ENCODE measurements at regions not wholly inside any gene's neighbourhood (a gene's known extent, or its start where the extent isn't known, plus 50 kb on each side); places are given as distances from the start of the nearest gene placed in this dataset.

DNA sequence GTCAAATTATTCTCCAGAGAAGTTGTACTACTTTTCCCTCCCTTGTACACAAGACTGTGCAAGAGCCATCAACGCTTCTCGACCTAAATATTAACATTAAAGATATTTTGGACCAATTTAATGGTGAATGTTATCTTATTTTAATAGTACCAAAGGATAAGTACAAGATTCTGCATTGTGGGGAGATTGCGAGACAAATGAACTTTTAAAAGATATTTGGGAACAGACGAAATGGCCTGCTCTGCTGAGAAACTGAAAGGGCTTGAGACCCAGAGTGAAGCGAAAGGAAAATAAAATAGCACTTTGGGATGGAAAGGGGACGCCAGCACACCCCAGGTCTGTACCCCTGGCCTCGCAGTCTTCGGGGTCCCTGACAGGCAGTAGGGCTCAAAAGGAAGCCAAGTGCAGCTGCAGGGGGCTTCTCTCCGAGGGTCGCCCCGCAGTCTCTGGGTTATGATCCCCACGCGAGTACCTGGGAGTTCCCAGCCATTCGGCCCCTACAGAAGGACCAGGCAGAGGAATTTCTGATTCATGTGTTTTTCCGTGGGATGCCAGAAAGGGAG, 97.6 kb upstream of the VGLL3 start:
- Mint-ChIP-seq H3K27ac (no peak overlapping the region), H3K36me3 (ENCODE audit: low read depth) (no peaks in the 10 kb centered on the region), H3K4me1 (peaks cover 3% of the 10 kb centered on the region), H3K4me3 (peak overlapping the region; percentile 46), H3K27me3 (peaks cover 22% of the 10 kb centered on the region)
- DNase-seq = no peak
- ATAC-seq = no peak
- H3K9me3 ChIP-seq (ENCODE audit: control insufficient read depth, low read length, poor library complexity, severe bottlenecking) = no peaks in the 10 kb centered on the region

DNA sequence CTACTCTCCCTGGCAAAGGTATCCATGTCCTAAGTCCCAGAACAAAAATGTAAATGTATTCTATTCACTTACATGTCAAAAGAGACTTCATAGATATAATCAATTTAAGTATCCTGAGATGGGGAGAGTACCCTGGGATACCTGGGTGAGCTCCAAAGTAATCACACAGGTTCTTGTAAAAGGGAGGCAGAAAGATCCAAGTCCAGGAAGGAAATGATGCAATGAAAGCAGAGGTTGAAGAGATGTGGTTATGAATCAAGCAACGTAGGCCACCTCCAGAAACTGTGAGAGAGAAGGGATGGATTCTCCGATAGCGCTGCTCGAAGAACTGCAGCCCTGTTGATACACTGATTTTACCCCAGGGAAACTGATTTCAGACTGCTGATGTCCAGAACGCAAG, 93.9 kb upstream of the VGLL3 start:
- ATAC-seq (no peak), DNase-seq (no peak)
- Mint-ChIP-seq H3K27ac (no peak overlapping the region), H3K4me1 (peaks cover 3% of the 10 kb centered on the region), H3K36me3 (ENCODE audit: low read depth) (no peaks in the 10 kb centered on the region), H3K4me3 (no peak overlapping the region), H3K27me3 (peaks cover 18% of the 10 kb centered on the region)
- no peaks in the 10 kb centered on the region for H3K9me3 ChIP-seq (ENCODE audit: control insufficient read depth, low read length, poor library complexity, severe bottlenecking)

DNA sequence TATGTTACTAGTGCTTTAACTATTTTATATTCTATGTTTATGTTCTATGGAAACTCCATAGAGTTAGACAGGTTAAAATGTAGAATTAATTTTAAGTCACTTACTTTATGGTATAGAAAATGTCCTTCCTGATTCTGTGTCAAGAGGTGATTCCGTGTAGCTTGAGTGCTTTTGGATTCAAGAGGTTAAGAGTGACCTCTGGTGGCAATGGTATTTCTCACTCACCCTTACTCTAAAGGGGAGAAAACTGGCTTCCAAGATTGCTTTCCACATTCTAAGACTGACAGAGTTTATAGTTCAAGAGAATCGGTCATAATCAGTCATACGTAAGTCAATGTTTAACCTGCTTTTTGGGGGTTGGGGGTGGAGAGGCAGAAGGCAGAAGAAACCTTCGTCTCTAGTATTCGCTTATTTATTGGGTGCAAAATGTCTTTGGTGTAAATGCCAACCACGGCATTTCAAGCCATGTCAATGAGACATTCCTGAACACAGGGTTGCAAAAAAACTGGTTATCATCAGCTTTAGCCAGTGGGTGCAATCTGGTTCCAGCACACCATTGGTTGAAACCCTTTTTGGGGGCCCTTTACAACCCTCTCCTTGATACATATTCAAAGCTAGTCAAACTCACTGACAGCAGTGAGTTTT, 92.0 kb upstream of the VGLL3 start:
- no peak for DNase-seq
- H3K36me3 Mint-ChIP-seq (ENCODE audit: low read depth) = no peaks in the 10 kb centered on the region
- H3K9me3 ChIP-seq (ENCODE audit: control insufficient read depth, low read length, poor library complexity, severe bottlenecking) = no peaks in the 10 kb centered on the region
- no peak overlapping the region for H3K4me3 Mint-ChIP-seq
- no peak overlapping the region for H3K27ac Mint-ChIP-seq
- H3K27me3 Mint-ChIP-seq = no peaks in the 10 kb centered on the region
- peaks cover 3% of the 10 kb centered on the region for H3K4me1 Mint-ChIP-seq
- no peak for ATAC-seq

- DNase-seq (no peak), ATAC-seq (no peak)
- no peaks in the 10 kb centered on the region for H3K9me3 ChIP-seq (ENCODE audit: control insufficient read depth, low read length, poor library complexity, severe bottlenecking)
- H3K36me3 Mint-ChIP-seq (ENCODE audit: low read depth) = no peaks in the 10 kb centered on the region
- no peaks in the 10 kb centered on the region for H3K4me1 Mint-ChIP-seq
- H3K27ac Mint-ChIP-seq = no peak overlapping the region
- no peak overlapping the region for H3K4me3 Mint-ChIP-seq
- peaks cover 5% of the 10 kb centered on the region for H3K27me3 Mint-ChIP-seq
Observed at GRCh38 chr3:87077355-87077754, 86.4 kb upstream of the VGLL3 start.

DNA sequence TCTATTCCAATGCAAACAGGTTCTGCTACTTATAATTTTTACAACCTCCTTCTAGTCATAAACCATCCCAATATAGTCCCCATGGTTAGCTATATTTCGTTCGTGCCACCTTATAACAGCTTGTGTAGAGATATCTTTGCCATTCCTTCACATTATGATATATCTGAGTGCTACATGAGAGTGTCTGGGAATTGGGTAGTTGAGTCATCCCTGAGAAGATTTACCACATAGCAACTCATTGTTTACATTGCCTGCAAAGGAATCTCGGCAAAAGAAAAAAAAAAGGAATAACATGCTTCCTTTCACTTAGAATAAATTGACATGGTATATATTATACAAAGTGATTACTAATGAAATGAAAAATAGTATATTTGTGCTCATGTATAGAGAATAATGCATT, 86.0 kb upstream of the VGLL3 start:
- no peak for DNase-seq
- Mint-ChIP-seq H3K27me3 (peaks cover 5% of the 10 kb centered on the region), H3K4me1 (no peaks in the 10 kb centered on the region), H3K4me3 (no peak overlapping the region), H3K36me3 (ENCODE audit: low read depth) (no peaks in the 10 kb centered on the region), H3K27ac (no peak overlapping the region)
- no peak for ATAC-seq
- no peaks in the 10 kb centered on the region for H3K9me3 ChIP-seq (ENCODE audit: control insufficient read depth, low read length, poor library complexity, severe bottlenecking)

GRCh38 chr3:87073496-87074145, 82.7 kb upstream of the VGLL3 start:
- H3K9me3 ChIP-seq (ENCODE audit: control insufficient read depth, low read length, poor library complexity, severe bottlenecking) = no peaks in the 10 kb centered on the region
- ATAC-seq (no peak), DNase-seq (no peak)
- no peaks in the 10 kb centered on the region for H3K4me1 Mint-ChIP-seq
- peaks cover 5% of the 10 kb centered on the region for H3K27me3 Mint-ChIP-seq
- no peaks in the 10 kb centered on the region for H3K36me3 Mint-ChIP-seq (ENCODE audit: low read depth)
- H3K27ac Mint-ChIP-seq = no peak overlapping the region
- no peak overlapping the region for H3K4me3 Mint-ChIP-seq

GRCh38 chr3:87072446-87072845, 81.5 kb upstream of the VGLL3 start:
- Mint-ChIP-seq H3K27me3 (peaks cover 5% of the 10 kb centered on the region), H3K4me1 (no peaks in the 10 kb centered on the region), H3K4me3 (no peak overlapping the region), H3K27ac (no peak overlapping the region), H3K36me3 (ENCODE audit: low read depth) (no peaks in the 10 kb centered on the region)
- DNase-seq = no peak
- ATAC-seq = no peak
- no peaks in the 10 kb centered on the region for H3K9me3 ChIP-seq (ENCODE audit: control insufficient read depth, low read length, poor library complexity, severe bottlenecking)

DNA sequence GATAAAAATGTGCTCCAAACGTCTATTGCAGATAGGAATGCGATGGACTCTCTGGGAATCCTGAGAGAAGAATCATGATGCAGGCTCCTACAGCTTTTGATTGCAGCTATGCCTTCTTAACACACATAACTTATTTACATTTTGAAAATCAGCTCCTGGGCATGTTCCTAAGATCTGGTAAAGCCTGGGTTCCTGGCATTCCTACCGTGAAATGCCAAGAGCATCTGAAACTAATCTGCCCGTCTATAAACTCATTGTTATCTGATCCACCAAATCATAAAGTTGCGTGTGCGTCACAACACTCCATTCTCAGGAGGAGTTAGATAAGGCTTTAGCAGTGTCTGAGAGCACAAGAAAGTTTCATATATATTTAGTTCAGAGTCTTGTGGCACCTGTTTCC, 79.0 kb upstream of the VGLL3 start:
- H3K27ac Mint-ChIP-seq = no peak overlapping the region
- no peaks in the 10 kb centered on the region for H3K36me3 Mint-ChIP-seq (ENCODE audit: low read depth)
- no peak for ATAC-seq
- no peak overlapping the region for H3K4me3 Mint-ChIP-seq
- no peak for DNase-seq
- H3K4me1 Mint-ChIP-seq = no peaks in the 10 kb centered on the region
- H3K9me3 ChIP-seq (ENCODE audit: control insufficient read depth, low read length, poor library complexity, severe bottlenecking) = no peaks in the 10 kb centered on the region
- no peaks in the 10 kb centered on the region for H3K27me3 Mint-ChIP-seq

DNA sequence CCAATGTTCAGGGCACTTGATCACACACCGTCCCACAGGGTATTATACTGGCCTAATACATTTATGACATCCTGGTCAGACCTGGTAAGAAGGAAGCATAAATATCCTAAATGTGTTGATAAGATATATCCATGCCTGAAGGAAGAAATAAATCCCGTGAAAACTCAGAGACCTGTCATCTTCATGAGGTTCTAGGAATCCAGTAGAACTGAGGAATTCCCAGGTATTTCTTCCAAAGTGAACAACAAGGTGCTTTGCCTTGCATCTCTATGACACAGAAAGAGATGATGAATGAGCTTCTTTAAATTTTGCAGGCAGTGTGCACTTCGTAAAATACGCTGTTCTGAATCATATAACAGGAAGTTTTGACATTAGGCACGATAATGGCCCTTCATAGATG, 78.1 kb upstream of the VGLL3 start:
- no peak for DNase-seq
- no peaks in the 10 kb centered on the region for H3K36me3 Mint-ChIP-seq (ENCODE audit: low read depth)
- H3K4me3 Mint-ChIP-seq = no peak overlapping the region
- no peaks in the 10 kb centered on the region for H3K4me1 Mint-ChIP-seq
- no peak for ATAC-seq
- no peaks in the 10 kb centered on the region for H3K9me3 ChIP-seq (ENCODE audit: control insufficient read depth, low read length, poor library complexity, severe bottlenecking)
- H3K27me3 Mint-ChIP-seq = no peaks in the 10 kb centered on the region
- H3K27ac Mint-ChIP-seq = no peak overlapping the region

DNA sequence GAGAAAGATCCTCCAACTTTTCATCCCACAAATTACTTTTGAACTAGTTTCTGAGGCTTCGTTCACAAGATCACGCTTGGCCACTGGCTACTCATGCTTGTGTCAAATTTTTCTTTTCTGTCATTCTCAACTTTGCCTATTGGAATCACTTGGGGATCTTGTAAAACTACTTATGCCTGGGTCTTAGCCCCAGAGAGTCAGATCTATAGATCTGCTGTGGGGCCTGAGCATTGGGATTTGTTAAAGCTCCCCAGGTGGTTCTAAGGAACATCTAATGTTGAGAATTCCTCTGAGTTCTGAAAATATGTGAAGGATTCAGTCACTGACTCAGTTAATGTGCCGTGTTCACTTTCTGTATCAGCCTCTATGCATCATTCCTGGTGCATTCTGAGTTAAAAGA, 71.7 kb upstream of the VGLL3 start:
- H3K36me3 Mint-ChIP-seq (ENCODE audit: low read depth) = no peaks in the 10 kb centered on the region
- no peak overlapping the region for H3K4me3 Mint-ChIP-seq
- H3K9me3 ChIP-seq (ENCODE audit: control insufficient read depth, low read length, poor library complexity, severe bottlenecking) = no peaks in the 10 kb centered on the region
- ATAC-seq = no peak
- no peak for DNase-seq
- no peak overlapping the region for H3K27ac Mint-ChIP-seq
- no peaks in the 10 kb centered on the region for H3K27me3 Mint-ChIP-seq
- no peaks in the 10 kb centered on the region for H3K4me1 Mint-ChIP-seq

GRCh38 chr3:87057474-87057873, 66.5 kb upstream of the VGLL3 start:
- no peak for DNase-seq
- H3K9me3 ChIP-seq (ENCODE audit: control insufficient read depth, low read length, poor library complexity, severe bottlenecking) = no peaks in the 10 kb centered on the region
- Mint-ChIP-seq H3K4me1 (no peaks in the 10 kb centered on the region), H3K36me3 (ENCODE audit: low read depth) (no peaks in the 10 kb centered on the region), H3K27ac (no peak overlapping the region), H3K4me3 (no peak overlapping the region), H3K27me3 (no peaks in the 10 kb centered on the region)
- ATAC-seq = no peak

GRCh38 chr3:87053553-87053952, 62.6 kb upstream of the VGLL3 start:
- ATAC-seq = no peak

DNA sequence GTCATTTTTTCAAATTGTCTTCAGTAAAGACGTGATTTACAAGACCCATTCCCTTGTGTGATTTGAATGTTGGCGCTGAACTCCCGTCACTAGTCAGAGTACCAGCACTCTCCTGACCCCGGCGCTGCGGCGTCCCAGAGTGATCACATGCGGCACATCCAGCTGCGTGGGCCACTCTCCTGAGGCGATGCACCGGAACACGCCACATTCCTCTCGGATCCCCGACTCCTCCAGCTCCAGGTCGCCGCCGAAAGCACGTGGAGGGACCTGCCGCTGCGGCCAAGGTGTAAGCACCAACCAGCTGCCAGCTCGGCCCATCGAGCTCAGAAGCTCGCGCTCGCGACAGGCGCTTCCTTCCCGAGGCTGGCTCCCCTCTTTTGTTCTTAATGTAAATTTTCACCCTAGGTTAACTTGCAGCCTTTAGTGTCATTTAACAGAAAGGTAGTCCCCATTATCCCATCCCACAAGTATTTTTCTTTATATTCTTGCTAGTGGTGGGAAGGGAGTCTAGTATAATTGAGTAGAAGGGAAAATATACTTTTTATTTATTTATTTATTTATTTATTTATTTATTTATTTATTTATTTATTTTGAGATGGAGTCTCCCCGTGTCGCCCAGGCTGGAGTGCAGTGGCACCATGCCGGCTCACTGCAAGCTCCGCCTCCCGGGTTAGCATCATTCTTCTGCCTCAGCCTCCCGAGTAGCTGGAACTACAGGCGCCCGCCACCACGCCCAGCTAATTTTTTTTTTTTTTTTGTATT, 61.7 kb upstream of the VGLL3 start:
- Mint-ChIP-seq H3K4me1 (no peaks in the 10 kb centered on the region), H3K4me3 (no peak overlapping the region), H3K27me3 (no peaks in the 10 kb centered on the region), H3K36me3 (ENCODE audit: low read depth) (no peaks in the 10 kb centered on the region), H3K27ac (no peak overlapping the region)
- ATAC-seq (no peak), DNase-seq (no peak)
- H3K9me3 ChIP-seq (ENCODE audit: control insufficient read depth, low read length, poor library complexity, severe bottlenecking) = no peaks in the 10 kb centered on the region

More at GRCh38 chr3:87053553-87053952, 62.6 kb upstream of the VGLL3 start:
- DNase-seq = no peak
- Mint-ChIP-seq H3K27ac (no peak overlapping the region), H3K4me3 (no peak overlapping the region), H3K4me1 (no peaks in the 10 kb centered on the region), H3K36me3 (ENCODE audit: low read depth) (no peaks in the 10 kb centered on the region), H3K27me3 (no peaks in the 10 kb centered on the region)
- H3K9me3 ChIP-seq (ENCODE audit: control insufficient read depth, low read length, poor library complexity, severe bottlenecking) = no peaks in the 10 kb centered on the region
